Activated CD4-positive, alpha-beta memory T cell treated with anti-CD3 and anti-CD28 coated beads, Interleukin-2, amount 10 ng/mL, durations not matched to agents 7 days and 5 days (primary cell): ENCODE measurements at regions not wholly inside any gene's neighbourhood (a gene's known extent, or its start where the extent isn't known, plus 50 kb on each side); places are given as distances from the start of the nearest gene placed in this dataset.
"Not testable (repeated sequence)": the region's sequence is repeated elsewhere in the genome, so short reads cannot be mapped to it uniquely, and the experiment has no call there.

ENCODE experiments used
- CTCF ChIA-PET: fragments of 350-600 bp; sonication (Branson Sonifier 250); formaldehyde crosslinking; loops from one replicate; lab custom pipeline; 2021; ENCODE audit warnings: antibody characterized with exemption, inconsistent platforms; lab: Charles Lee
- POLR2A ChIA-PET: fragments of 350-600 bp; sonication (Branson Sonifier 250); formaldehyde crosslinking; loops from one replicate; lab custom pipeline; 2021; ENCODE audit warnings: antibody characterized with exemption; lab: Charles Lee
- DNase-seq: peaks from one replicate; pipeline ENCODE4 v3.0.0-alpha.2; 2020
- H3K27ac Mint-ChIP-seq: one replicate; pipeline ENCODE4 v1.8.0; 2021; ENCODE audit warnings: mild to moderate bottlenecking, mixed read lengths
- H3K27me3 Mint-ChIP-seq: one replicate; pipeline ENCODE4 v1.8.0; 2021; ENCODE audit warnings: mixed read lengths
- H3K36me3 Mint-ChIP-seq: one replicate; pipeline ENCODE4 v1.8.0; 2021; ENCODE audit warnings: low read depth, mixed read lengths
- H3K4me1 Mint-ChIP-seq: one replicate; pipeline ENCODE4 v1.8.0; 2021; ENCODE audit warnings: mixed read lengths
- H3K4me3 Mint-ChIP-seq: one replicate; pipeline ENCODE4 v1.8.0; 2021; ENCODE audit warnings: mild to moderate bottlenecking, mixed read lengths
- H3K9me3 Mint-ChIP-seq: one replicate; pipeline ENCODE4 v1.8.0; 2021; ENCODE audit warnings: mixed read lengths

- POLR2A ChIA-PET, CTCF ChIA-PET, H3K27ac Mint-ChIP-seq: not testable (repeated sequence)
Measured at GRCh38 chr7:65133087-65133486, 126.6 kb upstream of the ERV3-1 start.

GRCh38 chr7:65132256-65132655, 125.8 kb upstream of the ERV3-1 start:
- H3K4me3 Mint-ChIP-seq, H3K27ac Mint-ChIP-seq, CTCF ChIA-PET, H3K36me3 Mint-ChIP-seq, H3K27me3 Mint-ChIP-seq, DNase-seq, H3K4me1 Mint-ChIP-seq, POLR2A ChIA-PET, H3K9me3 Mint-ChIP-seq: not testable (repeated sequence)

More at GRCh38 chr7:65133087-65133486, 126.6 kb upstream of the ERV3-1 start:
- not testable (repeated sequence) for H3K4me3 Mint-ChIP-seq, H3K9me3 Mint-ChIP-seq, DNase-seq, H3K36me3 Mint-ChIP-seq, H3K27me3 Mint-ChIP-seq, H3K4me1 Mint-ChIP-seq

- H3K36me3 Mint-ChIP-seq, H3K27ac Mint-ChIP-seq, H3K4me1 Mint-ChIP-seq, H3K27me3 Mint-ChIP-seq, CTCF ChIA-PET, H3K9me3 Mint-ChIP-seq, H3K4me3 Mint-ChIP-seq, DNase-seq, POLR2A ChIA-PET: not testable (repeated sequence)
Measured at GRCh38 chr7:65127364-65127763, 120.9 kb upstream of the ERV3-1 start.

- H3K4me3 Mint-ChIP-seq, H3K27ac Mint-ChIP-seq, POLR2A ChIA-PET, H3K27me3 Mint-ChIP-seq, H3K36me3 Mint-ChIP-seq, H3K4me1 Mint-ChIP-seq, H3K9me3 Mint-ChIP-seq, CTCF ChIA-PET, DNase-seq: not testable (repeated sequence)
Measured at GRCh38 chr7:65124600-65124999, 118.1 kb upstream of the ERV3-1 start.

- CTCF ChIA-PET, DNase-seq, H3K36me3 Mint-ChIP-seq, H3K4me3 Mint-ChIP-seq, H3K27ac Mint-ChIP-seq, H3K4me1 Mint-ChIP-seq, H3K27me3 Mint-ChIP-seq, H3K9me3 Mint-ChIP-seq, POLR2A ChIA-PET: not testable (repeated sequence)
Measured at GRCh38 chr7:65105650-65106203, 99.2 kb upstream of the ERV3-1 start.

- H3K27me3 Mint-ChIP-seq, H3K36me3 Mint-ChIP-seq, H3K4me3 Mint-ChIP-seq, CTCF ChIA-PET, H3K4me1 Mint-ChIP-seq, DNase-seq, POLR2A ChIA-PET, H3K27ac Mint-ChIP-seq, H3K9me3 Mint-ChIP-seq: not testable (repeated sequence)
Measured at GRCh38 chr7:65100499-65100898, 94.0 kb upstream of the ERV3-1 start.

GRCh38 chr7:65081669-65082055, 75.2 kb upstream of the ERV3-1 start:
- not testable (repeated sequence) for H3K9me3 Mint-ChIP-seq, H3K4me1 Mint-ChIP-seq, H3K27me3 Mint-ChIP-seq, DNase-seq
- ChIA-PET POLR2A (interaction anchor here (0.9 kb wide), 1 partner anchor 43 kb away, joined by 3 read pairs; no protein-coding TSS in a partner anchor), CTCF (interaction anchor here (1.4 kb wide), 1 partner anchor 130 kb away, joined by 3 read pairs; no protein-coding TSS in a partner anchor)
- peak overlapping the region; percentile 77 for H3K27ac Mint-ChIP-seq
- H3K36me3 Mint-ChIP-seq, result peaks cover 11% of the 10 kb centered on the region
- peak overlapping the region; percentile 79 for H3K4me3 Mint-ChIP-seq

- H3K4me1 Mint-ChIP-seq, H3K9me3 Mint-ChIP-seq, H3K27me3 Mint-ChIP-seq: not testable (repeated sequence)
- Mint-ChIP-seq H3K27ac (peak overlapping the region; percentile 77), H3K4me3 (peak overlapping the region; percentile 79), H3K36me3 (peaks cover 11% of the 10 kb centered on the region)
- peak; percentile 91 for DNase-seq
- CTCF ChIA-PET, result interaction anchor here (1.4 kb wide), 1 partner anchor 129 kb away, joined by 3 read pairs; no protein-coding TSS in a partner anchor
- POLR2A ChIA-PET, result interaction anchor here (0.9 to 1.0 kb wide), 3 partner anchors 42 to 74 kb away, joined by 3 read pairs; partner anchors contain the start of gene ERV3-1
Measured at GRCh38 chr7:65080799-65081668, 74.5 kb upstream of the ERV3-1 start.

- CTCF ChIA-PET, result not testable (repeated sequence)
Measured at GRCh38 chr7:65074959-65075358, 68.5 kb upstream of the ERV3-1 start.

GRCh38 chr7:65073160-65073559, 66.7 kb upstream of the ERV3-1 start:
- H3K27me3 Mint-ChIP-seq, H3K4me3 Mint-ChIP-seq, H3K9me3 Mint-ChIP-seq, H3K27ac Mint-ChIP-seq, DNase-seq, POLR2A ChIA-PET, H3K4me1 Mint-ChIP-seq, CTCF ChIA-PET: not testable (repeated sequence)
- H3K36me3 Mint-ChIP-seq, result peaks cover 38% of the 10 kb centered on the region

More at GRCh38 chr7:65074959-65075358, 68.5 kb upstream of the ERV3-1 start:
- H3K27me3 Mint-ChIP-seq, H3K4me1 Mint-ChIP-seq, H3K9me3 Mint-ChIP-seq, DNase-seq, POLR2A ChIA-PET, H3K4me3 Mint-ChIP-seq, H3K27ac Mint-ChIP-seq: not testable (repeated sequence)
- peaks cover 30% of the 10 kb centered on the region for H3K36me3 Mint-ChIP-seq

GRCh38 chr7:65071854-65072431, 65.5 kb upstream of the ERV3-1 start:
- H3K9me3 Mint-ChIP-seq, H3K27ac Mint-ChIP-seq, CTCF ChIA-PET, H3K27me3 Mint-ChIP-seq, DNase-seq, H3K4me1 Mint-ChIP-seq, POLR2A ChIA-PET, H3K4me3 Mint-ChIP-seq: not testable (repeated sequence)
- H3K36me3 Mint-ChIP-seq, result peaks cover 36% of the 10 kb centered on the region

- peaks cover 44% of the 10 kb centered on the region for H3K36me3 Mint-ChIP-seq
- H3K4me3 Mint-ChIP-seq, H3K9me3 Mint-ChIP-seq, H3K27me3 Mint-ChIP-seq, DNase-seq, H3K27ac Mint-ChIP-seq, H3K4me1 Mint-ChIP-seq, POLR2A ChIA-PET: not testable (repeated sequence)
- CTCF ChIA-PET, result interaction anchor here (0.6 kb wide), 1 partner anchor 129 kb away, joined by 3 read pairs; no protein-coding TSS in a partner anchor
Measured at GRCh38 chr7:65069476-65069875, 63.0 kb upstream of the ERV3-1 start.

- H3K27me3 Mint-ChIP-seq, H3K4me3 Mint-ChIP-seq, H3K4me1 Mint-ChIP-seq, POLR2A ChIA-PET, DNase-seq, H3K9me3 Mint-ChIP-seq, CTCF ChIA-PET, H3K27ac Mint-ChIP-seq: not testable (repeated sequence)
- H3K36me3 Mint-ChIP-seq, result peaks cover 34% of the 10 kb centered on the region
Measured at GRCh38 chr7:65062566-65062965, 56.1 kb upstream of the ERV3-1 start.
